ENCODE measurements at regions not wholly inside any gene's neighbourhood (a gene's known extent, or its start where the extent isn't known, plus 50 kb on each side); places are given as distances from the start of the nearest gene placed in this dataset.

DNA sequence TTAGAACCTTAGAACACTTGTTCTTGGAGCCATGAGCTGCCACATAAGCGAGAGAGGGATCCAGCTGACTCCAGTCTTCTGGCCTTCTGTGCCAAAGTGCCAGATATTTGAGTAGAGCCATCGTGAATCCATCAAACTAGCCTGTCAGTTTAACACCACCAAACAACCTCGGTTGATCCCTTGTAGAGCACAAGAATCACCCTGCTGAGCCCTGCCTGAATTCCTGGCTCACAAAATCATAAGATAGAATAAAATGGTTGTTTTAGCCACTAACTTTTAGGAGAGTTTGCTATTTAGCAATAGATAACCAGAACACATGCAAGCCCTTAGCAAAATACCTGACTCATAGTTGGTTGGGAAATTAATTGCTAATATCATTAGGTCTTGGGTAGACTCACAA is 407.6 kb upstream of the PROK2 start:
- no peak overlapping the region for H3K4ac ChIP-seq (ENCODE audit: low read depth, low read length)

More for the DNA sequence above, 407.6 kb upstream of the PROK2 start:
- H3K79me2 ChIP-seq (ENCODE audit: insufficient read depth, low read length), result no peaks in the 10 kb centered on the region
- H4K91ac ChIP-seq (ENCODE audit: insufficient read length, low read depth, low read length), result no peak overlapping the region
- no peak overlapping the region for H2BK12ac ChIP-seq (ENCODE audit: insufficient read length, low read depth, low read length)
- TF ChIP-seq, protein P1, sequence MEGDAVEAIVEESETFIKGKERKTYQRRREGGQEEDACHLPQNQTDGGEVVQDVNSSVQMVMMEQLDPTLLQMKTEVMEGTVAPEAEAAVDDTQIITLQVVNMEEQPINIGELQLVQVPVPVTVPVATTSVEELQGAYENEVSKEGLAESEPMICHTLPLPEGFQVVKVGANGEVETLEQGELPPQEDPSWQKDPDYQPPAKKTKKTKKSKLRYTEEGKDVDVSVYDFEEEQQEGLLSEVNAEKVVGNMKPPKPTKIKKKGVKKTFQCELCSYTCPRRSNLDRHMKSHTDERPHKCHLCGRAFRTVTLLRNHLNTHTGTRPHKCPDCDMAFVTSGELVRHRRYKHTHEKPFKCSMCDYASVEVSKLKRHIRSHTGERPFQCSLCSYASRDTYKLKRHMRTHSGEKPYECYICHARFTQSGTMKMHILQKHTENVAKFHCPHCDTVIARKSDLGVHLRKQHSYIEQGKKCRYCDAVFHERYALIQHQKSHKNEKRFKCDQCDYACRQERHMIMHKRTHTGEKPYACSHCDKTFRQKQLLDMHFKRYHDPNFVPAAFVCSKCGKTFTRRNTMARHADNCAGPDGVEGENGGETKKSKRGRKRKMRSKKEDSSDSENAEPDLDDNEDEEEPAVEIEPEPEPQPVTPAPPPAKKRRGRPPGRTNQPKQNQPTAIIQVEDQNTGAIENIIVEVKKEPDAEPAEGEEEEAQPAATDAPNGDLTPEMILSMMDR (conservative IDR thresholded peaks at IDR 0.05), result no peak
- no peak overlapping the region for H4K8ac ChIP-seq (replicated peaks; ENCODE audit: insufficient read length, low read depth, low read length)
- no peak overlapping the region for H2AK5ac ChIP-seq (ENCODE audit: insufficient read length, low read length)
- H3K27me3 Mint-ChIP-seq (ENCODE audit: low read depth), result peaks cover 6% of the 10 kb centered on the region; the same call in 1 of the 2 replicates
- H3K9me3 Mint-ChIP-seq, result peaks cover 3 to 7% of the 10 kb centered on the region in 2 experiments; a peak in 4 of 5 replicates
- H3K9ac ChIP-seq (ENCODE audit: extremely low read depth, insufficient read length, low read length), result no peak overlapping the region
- H3T11ph ChIP-seq (ENCODE audit: low read length), result no peak overlapping the region
- H3K36me3 Mint-ChIP-seq (ENCODE audit: insufficient read depth in 1 of 3, low read depth in 3 of 3), result peaks cover 0 to 5% (median 4%) of the 10 kb centered on the region in 3 experiments; a peak in 1 of 7 replicates
- H4K5ac ChIP-seq (ENCODE audit: insufficient read length, low read depth, low read length), result no peak overlapping the region
- H3K23me2 ChIP-seq (ENCODE audit: insufficient read length, low read depth, low read length, poor library complexity, severe bottlenecking), result no peaks in the 10 kb centered on the region
- no peak overlapping the region for H3K56ac ChIP-seq (ENCODE audit: insufficient read length, low read depth, low read length)
- H2BK20ac ChIP-seq (ENCODE audit: low read depth, low read length, poor library complexity, severe bottlenecking), result no peak overlapping the region
- WGBS (ENCODE audit: extremely low coverage, insufficient read length, low lambda C conversion rate), result no CpG with 5 or more reads among the region's 3 CpGs
- H3K4me1 Mint-ChIP-seq, result peaks cover 11 to 18% of the 10 kb centered on the region in 2 experiments; a peak in 3 of 4 replicates
- H3K23ac ChIP-seq (ENCODE audit: insufficient read length, low read depth, low read length), result no peak overlapping the region
- no peak overlapping the region for H3K27ac Mint-ChIP-seq
- no peaks in the 10 kb centered on the region for H4K20me1 ChIP-seq (ENCODE audit: control insufficient read depth, insufficient read depth, insufficient read length)
- no peaks in the 10 kb centered on the region for H3K27me3 ChIP-seq (ENCODE audit: insufficient read depth, low read length)
- no peak overlapping the region for H3K27ac ChIP-seq (ENCODE audit: insufficient read length, low read depth, low read length)
- no peak overlapping the region for H3K18ac ChIP-seq (ENCODE audit: insufficient read length, low read depth, low read length)
- H3K9me3 ChIP-seq (ENCODE audit: control insufficient read depth, low read depth, low read length), result no peaks in the 10 kb centered on the region
- no peak overlapping the region for H2AFZ ChIP-seq (ENCODE audit: low read length)
- H2BK5ac ChIP-seq (ENCODE audit: insufficient read length, low read length), result no peak overlapping the region
- DNase-seq, result no peak
- H3K14ac ChIP-seq (ENCODE audit: insufficient read depth, low read length), result no peak overlapping the region
- H3K4me1 ChIP-seq (ENCODE audit: insufficient read depth, low read length), result no peaks in the 10 kb centered on the region
- H3K4me3 Mint-ChIP-seq, result no peak overlapping the region
- no peaks in the 10 kb centered on the region for H3K79me1 ChIP-seq (ENCODE audit: insufficient read depth, low read depth, low read length, poor library complexity, severe bottlenecking)
- no peak overlapping the region for H2BK120ac ChIP-seq (ENCODE audit: low read depth, low read length, poor library complexity, severe bottlenecking)
- no peak overlapping the region for H2BK15ac ChIP-seq (ENCODE audit: low read depth, low read length)
- no peak overlapping the region for H3K4me2 ChIP-seq (ENCODE audit: insufficient read depth, insufficient read length, low read length)

Data from H9 (cell line).